ENCODE measurements at regions not wholly inside any gene's neighbourhood (a gene's known extent, or its start where the extent isn't known, plus 50 kb on each side); places are given as distances from the start of the nearest gene placed in this dataset.

GRCh38 chr18:67273288-67273687, 243.2 kb downstream of the DSEL start (continued):
- TF ChIP-seq, protein P1, sequence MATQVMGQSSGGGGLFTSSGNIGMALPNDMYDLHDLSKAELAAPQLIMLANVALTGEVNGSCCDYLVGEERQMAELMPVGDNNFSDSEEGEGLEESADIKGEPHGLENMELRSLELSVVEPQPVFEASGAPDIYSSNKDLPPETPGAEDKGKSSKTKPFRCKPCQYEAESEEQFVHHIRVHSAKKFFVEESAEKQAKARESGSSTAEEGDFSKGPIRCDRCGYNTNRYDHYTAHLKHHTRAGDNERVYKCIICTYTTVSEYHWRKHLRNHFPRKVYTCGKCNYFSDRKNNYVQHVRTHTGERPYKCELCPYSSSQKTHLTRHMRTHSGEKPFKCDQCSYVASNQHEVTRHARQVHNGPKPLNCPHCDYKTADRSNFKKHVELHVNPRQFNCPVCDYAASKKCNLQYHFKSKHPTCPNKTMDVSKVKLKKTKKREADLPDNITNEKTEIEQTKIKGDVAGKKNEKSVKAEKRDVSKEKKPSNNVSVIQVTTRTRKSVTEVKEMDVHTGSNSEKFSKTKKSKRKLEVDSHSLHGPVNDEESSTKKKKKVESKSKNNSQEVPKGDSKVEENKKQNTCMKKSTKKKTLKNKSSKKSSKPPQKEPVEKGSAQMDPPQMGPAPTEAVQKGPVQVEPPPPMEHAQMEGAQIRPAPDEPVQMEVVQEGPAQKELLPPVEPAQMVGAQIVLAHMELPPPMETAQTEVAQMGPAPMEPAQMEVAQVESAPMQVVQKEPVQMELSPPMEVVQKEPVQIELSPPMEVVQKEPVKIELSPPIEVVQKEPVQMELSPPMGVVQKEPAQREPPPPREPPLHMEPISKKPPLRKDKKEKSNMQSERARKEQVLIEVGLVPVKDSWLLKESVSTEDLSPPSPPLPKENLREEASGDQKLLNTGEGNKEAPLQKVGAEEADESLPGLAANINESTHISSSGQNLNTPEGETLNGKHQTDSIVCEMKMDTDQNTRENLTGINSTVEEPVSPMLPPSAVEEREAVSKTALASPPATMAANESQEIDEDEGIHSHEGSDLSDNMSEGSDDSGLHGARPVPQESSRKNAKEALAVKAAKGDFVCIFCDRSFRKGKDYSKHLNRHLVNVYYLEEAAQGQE (tag by site-specific recombination; IDR thresholded peaks at IDR 0.05): no peak
- TF ChIP-seq ZNF558 (tag by site-specific recombination; IDR thresholded peaks at IDR 0.05): no peak
- TF ChIP-seq ZNF133 (tag by site-specific recombination; IDR thresholded peaks at IDR 0.05): no peak
- TF ChIP-seq ZNF600 (tag by site-specific recombination; IDR thresholded peaks at IDR 0.05): no peak
- no peak for TF ChIP-seq ZNF37A (tag by site-specific recombination; IDR thresholded peaks at IDR 0.05)
- TF ChIP-seq ZFHX2 (tag by site-specific recombination; conservative IDR thresholded peaks at IDR 0.05): no peak
- no peak for TF ChIP-seq ZNF423 (tag by site-specific recombination; IDR thresholded peaks at IDR 0.05)
- no peak for TF ChIP-seq ZNF426 (tag by site-specific recombination; IDR thresholded peaks at IDR 0.05)

DNA sequence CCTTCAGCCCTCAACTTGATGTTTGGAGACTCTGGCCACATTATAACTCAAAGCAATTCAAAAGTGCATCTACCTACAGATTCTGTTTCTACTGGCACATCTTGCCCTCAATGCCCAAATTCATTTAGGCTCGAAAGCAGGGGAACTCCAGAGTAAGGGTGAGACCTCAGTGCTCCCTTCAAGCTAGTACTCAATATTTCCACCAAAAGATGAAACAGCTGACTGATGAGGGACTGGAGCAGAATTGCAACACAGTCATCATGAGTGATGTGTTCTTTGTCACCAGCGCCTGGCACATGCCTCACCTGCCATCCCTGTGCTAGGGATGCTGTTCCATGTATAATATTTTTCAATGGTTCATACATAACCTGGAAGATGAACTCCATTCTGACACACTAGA, 247.3 kb downstream of the DSEL start:
- ChIA-PET POLR2A (no interaction called here), CTCF (interaction anchor here (0.6 kb wide), 1 partner anchor 1390 kb away, joined by 3 read pairs; no protein-coding TSS in a partner anchor)
- Histone ChIP-seq H3K4me1 (ENCODE audit: control insufficient read depth, insufficient read depth, low read length) (no peaks in the 10 kb centered on the region), H3K4me3 (ENCODE audit: low read depth, low read length) (no peak overlapping the region), H3K27ac (ENCODE audit: extremely low read depth, low read depth, low read length) (no peak overlapping the region), H3K9me3 (ENCODE audit: control insufficient read depth, insufficient read depth, low read depth, low read length) (no peaks in the 10 kb centered on the region), H3K36me3 (ENCODE audit: control insufficient read depth in 2 of 2, insufficient read depth in 1 of 2, low read length in 2 of 2) (no peaks in the 10 kb centered on the region)
- TF ChIP-seq, protein P1 (tag by site-specific recombination; IDR thresholded peaks at IDR 0.05): no peak
- no peak for TF ChIP-seq ZNF654 (tag by site-specific recombination; IDR thresholded peaks at IDR 0.05; ENCODE audit: low read depth)
- TF ChIP-seq KLF9 (tag by site-specific recombination; IDR thresholded peaks at IDR 0.05; ENCODE audit: low read depth): no peak
- TF ChIP-seq ZBTB10 (tag by site-specific recombination; IDR thresholded peaks at IDR 0.05): no peak
- no peak for TF ChIP-seq ZNF768 (tag by site-specific recombination; IDR thresholded peaks at IDR 0.05)
- TF ChIP-seq ZNF843 (tag by site-specific recombination; IDR thresholded peaks at IDR 0.05): no peak
- no peak for TF ChIP-seq ZBTB48 (tag by site-specific recombination; IDR thresholded peaks at IDR 0.05)
- no peak for TF ChIP-seq ZNF514 (tag by site-specific recombination; IDR thresholded peaks at IDR 0.05)
- TF ChIP-seq, protein P2, sequence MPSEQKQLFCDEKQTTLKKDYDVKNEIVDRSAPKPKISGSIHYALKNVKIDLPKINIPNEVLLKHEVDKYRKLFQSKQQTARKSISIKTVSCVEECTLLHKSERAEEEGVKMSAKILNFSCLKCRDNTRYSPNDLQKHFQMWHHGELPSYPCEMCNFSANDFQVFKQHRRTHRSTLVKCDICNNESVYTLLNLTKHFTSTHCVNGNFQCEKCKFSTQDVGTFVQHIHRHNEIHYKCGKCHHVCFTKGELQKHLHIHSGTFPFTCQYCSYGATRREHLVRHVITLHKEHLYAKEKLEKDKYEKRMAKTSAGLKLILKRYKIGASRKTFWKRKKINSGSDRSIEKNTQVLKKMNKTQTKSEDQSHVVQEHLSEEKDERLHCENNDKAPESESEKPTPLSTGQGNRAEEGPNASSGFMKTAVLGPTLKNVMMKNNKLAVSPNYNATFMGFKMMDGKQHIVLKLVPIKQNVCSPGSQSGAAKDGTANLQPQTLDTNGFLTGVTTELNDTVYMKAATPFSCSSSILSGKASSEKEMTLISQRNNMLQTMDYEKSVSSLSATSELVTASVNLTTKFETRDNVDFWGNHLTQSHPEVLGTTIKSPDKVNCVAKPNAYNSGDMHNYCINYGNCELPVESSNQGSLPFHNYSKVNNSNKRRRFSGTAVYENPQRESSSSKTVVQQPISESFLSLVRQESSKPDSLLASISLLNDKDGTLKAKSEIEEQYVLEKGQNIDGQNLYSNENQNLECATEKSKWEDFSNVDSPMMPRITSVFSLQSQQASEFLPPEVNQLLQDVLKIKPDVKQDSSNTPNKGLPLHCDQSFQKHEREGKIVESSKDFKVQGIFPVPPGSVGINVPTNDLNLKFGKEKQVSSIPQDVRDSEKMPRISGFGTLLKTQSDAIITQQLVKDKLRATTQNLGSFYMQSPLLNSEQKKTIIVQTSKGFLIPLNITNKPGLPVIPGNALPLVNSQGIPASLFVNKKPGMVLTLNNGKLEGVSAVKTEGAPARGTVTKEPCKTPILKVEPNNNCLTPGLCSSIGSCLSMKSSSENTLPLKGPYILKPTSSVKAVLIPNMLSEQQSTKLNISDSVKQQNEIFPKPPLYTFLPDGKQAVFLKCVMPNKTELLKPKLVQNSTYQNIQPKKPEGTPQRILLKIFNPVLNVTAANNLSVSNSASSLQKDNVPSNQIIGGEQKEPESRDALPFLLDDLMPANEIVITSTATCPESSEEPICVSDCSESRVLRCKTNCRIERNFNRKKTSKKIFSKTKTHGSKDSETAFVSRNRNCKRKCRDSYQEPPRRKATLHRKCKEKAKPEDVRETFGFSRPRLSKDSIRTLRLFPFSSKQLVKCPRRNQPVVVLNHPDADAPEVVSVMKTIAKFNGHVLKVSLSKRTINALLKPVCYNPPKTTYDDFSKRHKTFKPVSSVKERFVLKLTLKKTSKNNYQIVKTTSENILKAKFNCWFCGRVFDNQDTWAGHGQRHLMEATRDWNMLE (tag by site-specific recombination; conservative IDR thresholded peaks at IDR 0.05; ENCODE audit: low read depth): no peak
- TF ChIP-seq ZBTB7A (tag by site-specific recombination; IDR thresholded peaks at IDR 0.05; ENCODE audit: low read depth): no peak
- TF ChIP-seq ZNF423 (tag by site-specific recombination; IDR thresholded peaks at IDR 0.05): no peak
- no peak for TF ChIP-seq ZXDB (tag by site-specific recombination; IDR thresholded peaks at IDR 0.05)
- no peak for TF ChIP-seq ZNF132 (tag by site-specific recombination; IDR thresholded peaks at IDR 0.05; ENCODE audit: borderline replicate concordance)
- no peak for TF ChIP-seq ZNF544 (tag by site-specific recombination; IDR thresholded peaks at IDR 0.05)
- no peak for TF ChIP-seq RBAK (tag by site-specific recombination; IDR thresholded peaks at IDR 0.05)
- no peak for TF ChIP-seq ZNF596 (tag by site-specific recombination; IDR thresholded peaks at IDR 0.05)
- TF ChIP-seq ZNF623 (tag by site-specific recombination; IDR thresholded peaks at IDR 0.05): no peak
